ENCODE measurements at regions not wholly inside any gene's neighbourhood (a gene's known extent, or its start where the extent isn't known, plus 50 kb on each side); places are given as distances from the start of the nearest gene placed in this dataset.

DNA sequence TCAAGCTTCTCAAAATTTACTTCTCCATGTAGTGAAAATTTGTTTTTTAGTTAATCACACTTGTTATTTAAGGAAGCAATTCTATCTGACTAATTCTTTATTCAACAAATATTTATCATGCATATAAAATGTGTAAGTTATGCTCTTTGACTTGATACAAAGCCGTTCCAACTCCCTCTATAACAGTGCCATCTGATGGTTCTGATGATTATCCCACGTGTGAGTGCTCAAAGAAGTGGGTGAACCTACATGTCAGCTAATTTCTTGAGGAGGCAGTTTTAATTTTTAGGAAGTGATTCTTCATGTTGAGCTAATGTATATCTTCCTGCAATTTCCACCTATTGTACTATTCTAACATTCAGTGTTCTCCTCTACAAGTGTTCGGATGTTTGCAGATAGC, 88.8 kb upstream of the BRINP1 start:
- no peak overlapping the region for H3K4me2 ChIP-seq (ENCODE audit: low read length)

GRCh38 chr9:119453980-119454379, 84.7 kb upstream of the BRINP1 start:
- H3K4me2 ChIP-seq (ENCODE audit: low read length) = no peak overlapping the region
- no peaks in the 10 kb centered on the region for H3K36me3 ChIP-seq (ENCODE audit: control insufficient read depth, insufficient read depth, low read length)
- H3K9ac ChIP-seq = no peak overlapping the region
- no peaks in the 10 kb centered on the region for H3K4me1 ChIP-seq
- no peaks in the 10 kb centered on the region for H3K9me3 ChIP-seq (ENCODE audit: control insufficient read depth, low read length)
- no peak overlapping the region for H2AFZ ChIP-seq
- TF ChIP-seq CTCF (IDR thresholded peaks at IDR 0.05) = no peak
- no peaks in the 10 kb centered on the region for H3K79me2 ChIP-seq
- no peaks in the 10 kb centered on the region for H3K27me3 ChIP-seq (ENCODE audit: control insufficient read depth, insufficient read depth, low read length)
- H3K4me3 ChIP-seq (ENCODE audit: low read depth, low read length) = no peak overlapping the region
- H3K27ac ChIP-seq = no peak overlapping the region

More for the DNA sequence above, 88.8 kb upstream of the BRINP1 start:
- H3K9me3 ChIP-seq (ENCODE audit: control insufficient read depth, low read length) = no peaks in the 10 kb centered on the region
- H3K27ac ChIP-seq = no peak overlapping the region
- H3K27me3 ChIP-seq (ENCODE audit: control insufficient read depth, insufficient read depth, low read length) = no peaks in the 10 kb centered on the region
- no peak overlapping the region for H3K4me3 ChIP-seq (ENCODE audit: low read depth, low read length)
- no peak overlapping the region for H2AFZ ChIP-seq
- H3K4me1 ChIP-seq = no peaks in the 10 kb centered on the region
- H3K36me3 ChIP-seq (ENCODE audit: control insufficient read depth, insufficient read depth, low read length) = no peaks in the 10 kb centered on the region
- no peaks in the 10 kb centered on the region for H3K79me2 ChIP-seq
- no peak overlapping the region for H3K9ac ChIP-seq
- no peak for TF ChIP-seq CTCF (IDR thresholded peaks at IDR 0.05)

DNA sequence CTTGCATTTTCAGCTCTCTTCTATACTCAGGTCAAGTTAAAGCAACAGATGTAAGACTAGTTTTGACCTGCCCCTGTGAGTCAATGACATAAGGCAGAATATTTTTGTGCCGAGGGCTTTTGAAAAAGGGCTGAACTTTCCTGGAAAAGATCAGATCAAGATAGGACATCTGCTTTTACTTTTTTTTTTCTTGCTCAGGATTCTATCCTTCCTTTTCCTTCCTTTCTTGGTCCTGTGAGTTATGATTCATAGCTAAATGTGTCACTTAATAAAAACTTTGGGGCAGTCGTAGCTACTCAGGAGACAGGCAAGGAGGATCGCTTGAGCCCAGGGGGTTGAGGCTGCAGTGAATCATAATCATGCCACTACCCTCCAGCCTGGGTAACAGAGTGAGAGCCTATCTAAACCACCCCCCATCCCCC, 84.3 kb upstream of the BRINP1 start:
- Histone ChIP-seq H3K4me1 (no peaks in the 10 kb centered on the region), H3K9me3 (ENCODE audit: control insufficient read depth, low read length) (no peaks in the 10 kb centered on the region), H3K27me3 (ENCODE audit: control insufficient read depth, insufficient read depth, low read length) (no peaks in the 10 kb centered on the region), H3K4me3 (ENCODE audit: low read depth, low read length) (no peak overlapping the region), H3K36me3 (ENCODE audit: control insufficient read depth, insufficient read depth, low read length) (no peaks in the 10 kb centered on the region), H3K4me2 (ENCODE audit: low read length) (no peak overlapping the region), H2AFZ (no peak overlapping the region), H3K27ac (no peak overlapping the region), H3K9ac (no peak overlapping the region), H3K79me2 (no peaks in the 10 kb centered on the region)
- TF ChIP-seq CTCF (IDR thresholded peaks at IDR 0.05) = no peak

GRCh38 chr9:119451426-119451825, 82.2 kb upstream of the BRINP1 start:
- no peaks in the 10 kb centered on the region for H3K27me3 ChIP-seq (ENCODE audit: control insufficient read depth, insufficient read depth, low read length)
- H3K4me3 ChIP-seq (ENCODE audit: low read depth, low read length) = no peak overlapping the region
- no peaks in the 10 kb centered on the region for H3K9me3 ChIP-seq (ENCODE audit: control insufficient read depth, low read length)

More at GRCh38 chr9:119451426-119451825, 82.2 kb upstream of the BRINP1 start:
- H2AFZ ChIP-seq = no peak overlapping the region
- no peak overlapping the region for H3K4me2 ChIP-seq (ENCODE audit: low read length)
- H3K27ac ChIP-seq = no peak overlapping the region
- no peak for TF ChIP-seq CTCF (IDR thresholded peaks at IDR 0.05)
- no peaks in the 10 kb centered on the region for H3K79me2 ChIP-seq
- no peaks in the 10 kb centered on the region for H3K4me1 ChIP-seq
- no peaks in the 10 kb centered on the region for H3K36me3 ChIP-seq (ENCODE audit: control insufficient read depth, insufficient read depth, low read length)
- no peak overlapping the region for H3K9ac ChIP-seq
